ENCODE measurements at regions not wholly inside any gene's neighbourhood (a gene's known extent, or its start where the extent isn't known, plus 50 kb on each side); places are given as distances from the start of the nearest gene placed in this dataset.

- no peak for TF ChIP-seq ZNF274 (IDR thresholded peaks at IDR 0.05; ENCODE audit: borderline replicate concordance, low read depth, low read length)
- TF ChIP-seq SNIP1 (IDR thresholded peaks at IDR 0.05; ENCODE audit: low read depth) = no peak
- TF ChIP-seq ZNF707 (CRISPR knock-in tag; conservative IDR thresholded peaks at IDR 0.05) = no peak
- TF ChIP-seq ZBTB17 (CRISPR knock-in tag; IDR thresholded peaks at IDR 0.05) = no peak
These were observed 716.8 kb upstream of the BCHE start (continued) for GRCh38 chr3:166554023-166554422.

DNA sequence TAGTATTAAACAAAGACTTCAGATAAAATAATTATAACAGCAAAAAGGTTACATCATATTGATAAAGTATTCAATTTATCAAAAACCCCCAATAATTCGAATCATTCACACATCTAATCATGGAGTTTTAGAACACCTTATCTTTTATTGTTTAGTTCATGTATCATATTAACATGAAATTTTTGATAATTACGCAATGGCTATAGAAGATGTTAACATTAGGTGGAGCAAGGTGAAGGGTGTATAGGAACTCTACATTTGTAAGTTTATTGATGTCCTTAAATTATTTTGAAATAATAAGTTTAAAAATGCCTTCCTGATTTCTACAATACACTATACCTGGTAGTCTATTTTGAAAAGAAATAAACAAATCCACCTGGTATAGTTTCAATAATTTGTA is 696.5 kb upstream of the BCHE start:
- no TSS peak for BruUV-seq (replicated peaks)
- ChIA-PET POLR2A (no interaction called here), CTCF (ENCODE audit: low intra/inter-chr PET ratio) (no interaction called here)
- intact Hi-C loops (cut with micrococcal nuclease) (no loop called here), in situ Hi-C loops (cut with MboI) (no loop called here)
- ATAC-seq (no peak), FAIRE-seq (no peak), DNase-seq (ENCODE audit: extremely low read depth in 1 of 4, low spot score in 3 of 4) (no peak)
- Histone ChIP-seq H3K4me3 (no peak overlapping the region), H3K79me2 (ENCODE audit: control insufficient read depth, insufficient read depth, low read length) (no peaks in the 10 kb centered on the region), H3K4me2 (ENCODE audit: insufficient read depth, low read length) (no peak overlapping the region), H4K20me1 (replicated peaks; ENCODE audit: control insufficient read depth, insufficient read depth, low read length) (no peaks in the 10 kb centered on the region), H3K9me3 (replicated peaks; ENCODE audit: control insufficient read depth, insufficient read depth, low read depth, low read length) (no peaks in the 10 kb centered on the region), H3K27ac (ENCODE audit: extremely low read depth, low read depth, low read length) (no peak overlapping the region), H3K9ac (ENCODE audit: insufficient read depth in 1 of 2, low read depth in 2 of 2, low read length in 2 of 2) (no peak overlapping the region), H3K36me3 (ENCODE audit: control insufficient read depth, insufficient read depth, low read length) (no peaks in the 10 kb centered on the region), H3K4me1 (replicated peaks in 1 of 2; ENCODE audit: control insufficient read depth in 2 of 2, insufficient read depth in 2 of 2, low read length in 2 of 2) (no peaks in the 10 kb centered on the region), H3K9me1 (ENCODE audit: control insufficient read depth, insufficient read depth, low read length) (no peaks in the 10 kb centered on the region), H2AFZ (ENCODE audit: low read depth, low read length) (no peak overlapping the region), H3K27me3 (ENCODE audit: control insufficient read depth in 2 of 2, insufficient read depth in 2 of 2, low read length in 2 of 2) (no peaks in the 10 kb centered on the region)
- 11% methylated on average over 2 of the region's 2 CpGs for WGBS (ENCODE audit: insufficient coverage, low coverage, missing lambda C conversion rate)
- TF ChIP-seq CEBPB (tag; IDR thresholded peaks at IDR 0.05) (0 out of 2 replicates have a peak, but pooled peaks have one; percentile 9), FIP1L1 (IDR thresholded peaks at IDR 0.05; ENCODE audit: low read depth, low read length, poor library complexity, severe bottlenecking) (no peak), CEBPG (CRISPR knock-in tag; IDR thresholded peaks at IDR 0.05) (no peak), CEBPG (tag; conservative IDR thresholded peaks at IDR 0.05 in 1 of 2, IDR thresholded peaks at IDR 0.05 in 1 of 2) (peak in 1 of 2 experiments; percentile 62; a peak in 2 of 4 replicates)

Data from K562 (cell line).